PC-3 (cell line): ENCODE measurements at regions not wholly inside any gene's neighbourhood (a gene's known extent, or its start where the extent isn't known, plus 50 kb on each side); places are given as distances from the start of the nearest gene placed in this dataset.

Experiments
- EZH2 ChIP-seq: fragments of 300-600 bp; sonication (generic); IDR thresholded peaks from one replicate; pipeline ENCODE4 v1.6.1; 2017; ENCODE audit warnings: antibody characterized with exemption, mild to moderate bottlenecking, low read length; ENCODE audit not compliant: unreplicated experiment
- EZH2phosphoT487 ChIP-seq: fragments of 300-600 bp; sonication (generic); IDR thresholded peaks from 2 replicates; pipeline ENCODE4 v1.6.1; 2018; ENCODE audit warnings: mild to moderate bottlenecking, antibody characterized with exemption, low read length, borderline replicate concordance
- TF ChIP-seq, protein P1 (sequence below): fragments of 300-600 bp; sonication (generic); conservative IDR thresholded peaks from 2 replicates; pipeline ENCODE4 v1.5.1; 2017; ENCODE audit warnings: antibody characterized with exemption, low read depth, mild to moderate bottlenecking, low read length

DNA sequence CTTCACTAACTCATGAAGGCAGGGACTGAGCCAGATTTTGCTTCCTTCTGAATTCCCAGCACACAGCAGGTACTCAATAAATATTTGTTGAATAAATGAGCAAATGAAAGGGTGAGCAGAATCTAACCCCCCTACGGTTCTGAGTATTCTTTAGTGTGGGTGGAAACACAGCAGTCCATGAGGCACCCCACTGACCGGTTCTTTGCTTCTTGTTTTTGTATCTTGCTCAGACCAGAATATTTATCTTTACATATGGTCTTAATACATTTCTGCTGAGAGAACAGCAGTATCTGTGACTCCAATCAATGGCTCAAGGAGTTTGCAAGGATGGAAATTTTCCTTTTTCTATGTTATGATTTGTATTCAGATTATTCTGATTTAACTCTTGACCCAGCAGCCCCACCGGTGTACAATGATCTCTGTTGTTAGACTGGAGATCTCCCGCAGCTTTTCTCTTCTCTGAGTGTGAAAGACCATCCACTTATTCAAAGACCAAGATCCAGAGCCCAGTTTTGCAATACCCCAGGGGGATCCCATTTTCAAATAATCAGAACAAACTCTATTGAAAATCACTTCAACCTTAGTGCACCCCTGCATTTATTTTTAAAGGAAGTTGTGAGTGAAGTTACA, 506.5 kb upstream of the TNP1 start:
- TF ChIP-seq, protein P1, sequence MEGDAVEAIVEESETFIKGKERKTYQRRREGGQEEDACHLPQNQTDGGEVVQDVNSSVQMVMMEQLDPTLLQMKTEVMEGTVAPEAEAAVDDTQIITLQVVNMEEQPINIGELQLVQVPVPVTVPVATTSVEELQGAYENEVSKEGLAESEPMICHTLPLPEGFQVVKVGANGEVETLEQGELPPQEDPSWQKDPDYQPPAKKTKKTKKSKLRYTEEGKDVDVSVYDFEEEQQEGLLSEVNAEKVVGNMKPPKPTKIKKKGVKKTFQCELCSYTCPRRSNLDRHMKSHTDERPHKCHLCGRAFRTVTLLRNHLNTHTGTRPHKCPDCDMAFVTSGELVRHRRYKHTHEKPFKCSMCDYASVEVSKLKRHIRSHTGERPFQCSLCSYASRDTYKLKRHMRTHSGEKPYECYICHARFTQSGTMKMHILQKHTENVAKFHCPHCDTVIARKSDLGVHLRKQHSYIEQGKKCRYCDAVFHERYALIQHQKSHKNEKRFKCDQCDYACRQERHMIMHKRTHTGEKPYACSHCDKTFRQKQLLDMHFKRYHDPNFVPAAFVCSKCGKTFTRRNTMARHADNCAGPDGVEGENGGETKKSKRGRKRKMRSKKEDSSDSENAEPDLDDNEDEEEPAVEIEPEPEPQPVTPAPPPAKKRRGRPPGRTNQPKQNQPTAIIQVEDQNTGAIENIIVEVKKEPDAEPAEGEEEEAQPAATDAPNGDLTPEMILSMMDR, result no peak
- no peak for TF ChIP-seq EZH2
- TF ChIP-seq EZH2phosphoT487, result no peak
